ENCODE measurements at regions not wholly inside any gene's neighbourhood (a gene's known extent, or its start where the extent isn't known, plus 50 kb on each side); places are given as distances from the start of the nearest gene placed in this dataset.

DNA sequence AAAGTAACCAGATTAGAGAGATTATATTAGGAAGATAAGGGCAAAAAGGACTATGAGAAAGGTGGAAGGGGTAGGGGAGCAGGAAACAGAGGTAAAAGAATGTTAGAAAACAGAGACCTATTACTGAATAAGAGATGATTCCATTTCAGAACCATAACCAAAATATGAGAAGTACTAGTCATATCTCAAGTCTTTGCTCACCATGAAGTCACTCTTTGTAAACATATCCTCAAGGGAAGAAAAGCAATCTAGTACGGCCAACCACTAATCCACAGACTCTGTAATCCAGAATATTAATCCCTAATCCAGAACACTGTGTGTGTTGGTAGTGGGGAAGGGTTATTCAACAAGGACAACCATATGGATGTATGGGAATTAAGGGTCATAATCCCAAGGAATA lies 92.0 kb downstream of the CDCA7 start:
- TF ChIP-seq POLR2A (IDR thresholded peaks at IDR 0.05; ENCODE audit: low read depth, low read length) (no peak), POLR2AphosphoS5 (IDR thresholded peaks at IDR 0.05; ENCODE audit: low read depth, low read length) (no peak)

Measured in GM12891 (cell line).